ENCODE measurements at regions not wholly inside any gene's neighbourhood (a gene's known extent, or its start where the extent isn't known, plus 50 kb on each side); places are given as distances from the start of the nearest gene placed in this dataset.

DNA sequence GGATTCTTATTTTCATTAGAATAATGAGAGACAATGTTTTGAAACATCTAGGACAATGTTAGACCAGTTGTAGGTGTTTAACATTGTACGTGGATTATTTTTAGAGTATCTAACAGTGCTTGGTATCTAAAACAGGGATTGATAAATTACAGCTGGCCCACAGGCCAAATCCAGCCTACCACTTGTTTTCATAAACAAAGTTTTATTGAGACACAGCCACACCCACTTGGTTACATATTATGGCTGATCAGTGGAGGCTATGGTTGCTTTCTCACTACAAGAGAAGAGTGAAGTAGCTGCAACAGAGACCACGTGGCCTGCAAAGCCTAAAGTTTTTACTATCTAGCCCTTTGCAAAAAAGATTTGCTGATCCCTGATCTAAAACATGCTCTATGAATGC lies 223.1 kb upstream of the CTNNB1 start:
- TF ChIP-seq, protein P1, sequence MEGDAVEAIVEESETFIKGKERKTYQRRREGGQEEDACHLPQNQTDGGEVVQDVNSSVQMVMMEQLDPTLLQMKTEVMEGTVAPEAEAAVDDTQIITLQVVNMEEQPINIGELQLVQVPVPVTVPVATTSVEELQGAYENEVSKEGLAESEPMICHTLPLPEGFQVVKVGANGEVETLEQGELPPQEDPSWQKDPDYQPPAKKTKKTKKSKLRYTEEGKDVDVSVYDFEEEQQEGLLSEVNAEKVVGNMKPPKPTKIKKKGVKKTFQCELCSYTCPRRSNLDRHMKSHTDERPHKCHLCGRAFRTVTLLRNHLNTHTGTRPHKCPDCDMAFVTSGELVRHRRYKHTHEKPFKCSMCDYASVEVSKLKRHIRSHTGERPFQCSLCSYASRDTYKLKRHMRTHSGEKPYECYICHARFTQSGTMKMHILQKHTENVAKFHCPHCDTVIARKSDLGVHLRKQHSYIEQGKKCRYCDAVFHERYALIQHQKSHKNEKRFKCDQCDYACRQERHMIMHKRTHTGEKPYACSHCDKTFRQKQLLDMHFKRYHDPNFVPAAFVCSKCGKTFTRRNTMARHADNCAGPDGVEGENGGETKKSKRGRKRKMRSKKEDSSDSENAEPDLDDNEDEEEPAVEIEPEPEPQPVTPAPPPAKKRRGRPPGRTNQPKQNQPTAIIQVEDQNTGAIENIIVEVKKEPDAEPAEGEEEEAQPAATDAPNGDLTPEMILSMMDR (conservative IDR thresholded peaks at IDR 0.05; ENCODE audit: low read length): no peak
- no peak for TF ChIP-seq EZH2phosphoT487 (IDR thresholded peaks at IDR 0.05; ENCODE audit: borderline replicate concordance, low read depth, low read length)

Measured in OCI-LY7 (cell line).